ENCODE measurements at regions not wholly inside any gene's neighbourhood (a gene's known extent, or its start where the extent isn't known, plus 50 kb on each side); places are given as distances from the start of the nearest gene placed in this dataset.

DNA sequence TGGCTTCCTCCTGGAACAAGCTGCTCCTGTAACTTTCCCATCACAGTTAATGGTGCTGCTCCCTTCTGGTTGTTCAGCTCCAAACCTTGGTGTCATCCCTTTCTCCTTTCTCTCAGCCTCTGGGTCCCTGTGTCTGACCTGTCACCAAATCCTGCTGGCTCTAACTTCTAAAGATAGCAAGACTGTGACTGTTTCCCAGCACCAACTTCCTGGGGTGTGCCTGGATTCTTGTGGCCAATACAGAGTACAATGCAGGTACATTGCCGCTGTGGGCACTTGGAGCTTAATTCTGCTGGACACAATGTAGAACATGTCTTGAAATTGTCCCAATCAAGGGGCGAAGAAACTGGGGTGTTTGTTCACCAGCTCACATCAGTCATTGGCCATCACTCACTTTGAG, 156.7 kb upstream of the CSF3R start:
- TF ChIP-seq MAZ (IDR thresholded peaks at IDR 0.05; ENCODE audit: borderline replicate concordance, low read depth, low read length) (no peak), ESRRA (IDR thresholded peaks at IDR 0.05; ENCODE audit: borderline replicate concordance, low read length) (no peak), RAD21 (conservative IDR thresholded peaks at IDR 0.05 in 1 of 2, IDR thresholded peaks at IDR 0.05 in 1 of 2) (no peak), POLR2A (IDR thresholded peaks at IDR 0.05; ENCODE audit: low read length) (no peak), EP300 (IDR thresholded peaks at IDR 0.05) (no peak), SMC3 (IDR thresholded peaks at IDR 0.05) (no peak), PBX3 (IDR thresholded peaks at IDR 0.05) (no peak), JUN (IDR thresholded peaks at IDR 0.05) (no peak), RCOR1 (IDR thresholded peaks at IDR 0.05; ENCODE audit: low read depth, low read length) (no peak), ELK1 (IDR thresholded peaks at IDR 0.05; ENCODE audit: low read depth, low read length) (no peak), BHLHE40 (IDR thresholded peaks at IDR 0.05; ENCODE audit: low read depth, low read length) (no peak), SREBF2 (IDR thresholded peaks at IDR 0.05) (no peak)
- TF ChIP-seq, protein P1, sequence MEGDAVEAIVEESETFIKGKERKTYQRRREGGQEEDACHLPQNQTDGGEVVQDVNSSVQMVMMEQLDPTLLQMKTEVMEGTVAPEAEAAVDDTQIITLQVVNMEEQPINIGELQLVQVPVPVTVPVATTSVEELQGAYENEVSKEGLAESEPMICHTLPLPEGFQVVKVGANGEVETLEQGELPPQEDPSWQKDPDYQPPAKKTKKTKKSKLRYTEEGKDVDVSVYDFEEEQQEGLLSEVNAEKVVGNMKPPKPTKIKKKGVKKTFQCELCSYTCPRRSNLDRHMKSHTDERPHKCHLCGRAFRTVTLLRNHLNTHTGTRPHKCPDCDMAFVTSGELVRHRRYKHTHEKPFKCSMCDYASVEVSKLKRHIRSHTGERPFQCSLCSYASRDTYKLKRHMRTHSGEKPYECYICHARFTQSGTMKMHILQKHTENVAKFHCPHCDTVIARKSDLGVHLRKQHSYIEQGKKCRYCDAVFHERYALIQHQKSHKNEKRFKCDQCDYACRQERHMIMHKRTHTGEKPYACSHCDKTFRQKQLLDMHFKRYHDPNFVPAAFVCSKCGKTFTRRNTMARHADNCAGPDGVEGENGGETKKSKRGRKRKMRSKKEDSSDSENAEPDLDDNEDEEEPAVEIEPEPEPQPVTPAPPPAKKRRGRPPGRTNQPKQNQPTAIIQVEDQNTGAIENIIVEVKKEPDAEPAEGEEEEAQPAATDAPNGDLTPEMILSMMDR (IDR thresholded peaks at IDR 0.05) = no peak
- TF ChIP-seq, protein P2, sequence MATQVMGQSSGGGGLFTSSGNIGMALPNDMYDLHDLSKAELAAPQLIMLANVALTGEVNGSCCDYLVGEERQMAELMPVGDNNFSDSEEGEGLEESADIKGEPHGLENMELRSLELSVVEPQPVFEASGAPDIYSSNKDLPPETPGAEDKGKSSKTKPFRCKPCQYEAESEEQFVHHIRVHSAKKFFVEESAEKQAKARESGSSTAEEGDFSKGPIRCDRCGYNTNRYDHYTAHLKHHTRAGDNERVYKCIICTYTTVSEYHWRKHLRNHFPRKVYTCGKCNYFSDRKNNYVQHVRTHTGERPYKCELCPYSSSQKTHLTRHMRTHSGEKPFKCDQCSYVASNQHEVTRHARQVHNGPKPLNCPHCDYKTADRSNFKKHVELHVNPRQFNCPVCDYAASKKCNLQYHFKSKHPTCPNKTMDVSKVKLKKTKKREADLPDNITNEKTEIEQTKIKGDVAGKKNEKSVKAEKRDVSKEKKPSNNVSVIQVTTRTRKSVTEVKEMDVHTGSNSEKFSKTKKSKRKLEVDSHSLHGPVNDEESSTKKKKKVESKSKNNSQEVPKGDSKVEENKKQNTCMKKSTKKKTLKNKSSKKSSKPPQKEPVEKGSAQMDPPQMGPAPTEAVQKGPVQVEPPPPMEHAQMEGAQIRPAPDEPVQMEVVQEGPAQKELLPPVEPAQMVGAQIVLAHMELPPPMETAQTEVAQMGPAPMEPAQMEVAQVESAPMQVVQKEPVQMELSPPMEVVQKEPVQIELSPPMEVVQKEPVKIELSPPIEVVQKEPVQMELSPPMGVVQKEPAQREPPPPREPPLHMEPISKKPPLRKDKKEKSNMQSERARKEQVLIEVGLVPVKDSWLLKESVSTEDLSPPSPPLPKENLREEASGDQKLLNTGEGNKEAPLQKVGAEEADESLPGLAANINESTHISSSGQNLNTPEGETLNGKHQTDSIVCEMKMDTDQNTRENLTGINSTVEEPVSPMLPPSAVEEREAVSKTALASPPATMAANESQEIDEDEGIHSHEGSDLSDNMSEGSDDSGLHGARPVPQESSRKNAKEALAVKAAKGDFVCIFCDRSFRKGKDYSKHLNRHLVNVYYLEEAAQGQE (IDR thresholded peaks at IDR 0.05) = no peak

All from A549 (cell line).